Limb (tissue), 2 donors: ENCODE measurements at regions not wholly inside any gene's neighbourhood (a gene's known extent, or its start where the extent isn't known, plus 50 kb on each side); places are given as distances from the start of the nearest gene placed in this dataset.
A peak's percentile ranks its signal among the peaks of the same experiment; 100 is the strongest.

Experiments
- DNase-seq, 2 donors: peaks; one replicate each; pipeline ENCODE4 v3.0.0-alpha.2; 2016; ENCODE audit errors: extremely low spot score in 2 of 2

GRCh38 chr12:92496790-92497189 is 206.0 kb upstream of the PLEKHG7 start:
- no peak for DNase-seq

GRCh38 chr12:92495108-92495507 is 207.7 kb upstream of the PLEKHG7 start:
- no peak for DNase-seq

GRCh38 chr12:92493816-92494215 is 209.0 kb upstream of the PLEKHG7 start:
- DNase-seq: no peak

GRCh38 chr12:92492995-92493394 is 209.8 kb upstream of the PLEKHG7 start:
- no peak for DNase-seq

- DNase-seq: no peak
Observed at GRCh38 chr12:92492291-92492690, 210.5 kb upstream of the PLEKHG7 start.

- no peak for DNase-seq
Observed at GRCh38 chr12:92489781-92490180, 213.0 kb upstream of the PLEKHG7 start.

- no peak for DNase-seq
Observed at GRCh38 chr12:92488735-92489134, 214.1 kb upstream of the PLEKHG7 start.

- DNase-seq: no peak
Observed at GRCh38 chr12:92487138-92487485, 215.7 kb upstream of the PLEKHG7 start.

- DNase-seq: no peak
Observed at GRCh38 chr12:92486443-92487137, 216.2 kb upstream of the PLEKHG7 start.

- DNase-seq: no peak
Observed at GRCh38 chr12:92485351-92486348, 217.1 kb upstream of the PLEKHG7 start.

- no peak for DNase-seq
Observed at GRCh38 chr12:92482599-92482998, 220.2 kb upstream of the PLEKHG7 start.

- no peak for DNase-seq
Observed at GRCh38 chr12:92481066-92481465, 221.7 kb upstream of the PLEKHG7 start.

GRCh38 chr12:92478692-92479091 is 224.1 kb upstream of the PLEKHG7 start:
- no peak for DNase-seq

GRCh38 chr12:92476844-92477243 is 225.9 kb upstream of the PLEKHG7 start:
- no peak for DNase-seq

GRCh38 chr12:92473564-92473963 is 229.2 kb upstream of the PLEKHG7 start:
- DNase-seq: no peak

GRCh38 chr12:92472201-92472600 is 230.6 kb upstream of the PLEKHG7 start:
- no peak for DNase-seq

GRCh38 chr12:92471551-92471950 is 231.2 kb upstream of the PLEKHG7 start:
- DNase-seq: no peak

GRCh38 chr12:92470608-92471021 is 232.2 kb upstream of the PLEKHG7 start:
- DNase-seq: no peak

GRCh38 chr12:92469837-92470236 is 233.0 kb upstream of the PLEKHG7 start:
- DNase-seq: peak; percentile 58 to 69

- no peak for DNase-seq
Observed at GRCh38 chr12:92468358-92469020, 234.3 kb upstream of the PLEKHG7 start.

- DNase-seq: no peak
Observed at GRCh38 chr12:92467886-92468285, 234.9 kb upstream of the PLEKHG7 start.
